Stomach smooth muscle (tissue), 2 donors: ENCODE measurements at regions not wholly inside any gene's neighbourhood (a gene's known extent, or its start where the extent isn't known, plus 50 kb on each side); places are given as distances from the start of the nearest gene placed in this dataset.

Experiments
- H3K27ac ChIP-seq: one replicate; pipeline ENCODE4 v1.7.0; 2013; ENCODE audit warnings: mild to moderate bottlenecking, low read length, inconsistent platforms
- H3K27me3 ChIP-seq, 2 donors: one replicate each; pipeline ENCODE4 v1.7.0; 2013; ENCODE audit warnings: low read length in 2 of 2; ENCODE audit not compliant: insufficient read depth in 2 of 2, control insufficient read depth in 1 of 2
- H3K36me3 ChIP-seq, 2 donors: one replicate each; pipeline ENCODE4 v1.7.0; 2013; ENCODE audit warnings: low read length in 2 of 2; ENCODE audit not compliant: control insufficient read depth in 2 of 2, insufficient read depth in 2 of 2
- H3K4me1 ChIP-seq: one replicate; pipeline ENCODE4 v1.7.0; 2013; ENCODE audit warnings: low read length; ENCODE audit not compliant: control insufficient read depth, insufficient read depth
- H3K4me3 ChIP-seq, 2 donors: one replicate each; pipeline ENCODE4 v1.7.0; 2013; ENCODE audit warnings: low read length in 2 of 2
- H3K9ac ChIP-seq, 2 donors: one replicate each; pipeline ENCODE4 v1.7.0; 2013; ENCODE audit warnings: low read length in 2 of 2, mild to moderate bottlenecking in 1 of 2
- H3K9me3 ChIP-seq, 2 donors: one replicate each; pipeline ENCODE4 v1.7.0; 2013; ENCODE audit warnings: low read length in 2 of 2; ENCODE audit not compliant: control insufficient read depth in 2 of 2
- donor health status: healthy.
- donor health status: Pancreatic carcinoma.

DNA sequence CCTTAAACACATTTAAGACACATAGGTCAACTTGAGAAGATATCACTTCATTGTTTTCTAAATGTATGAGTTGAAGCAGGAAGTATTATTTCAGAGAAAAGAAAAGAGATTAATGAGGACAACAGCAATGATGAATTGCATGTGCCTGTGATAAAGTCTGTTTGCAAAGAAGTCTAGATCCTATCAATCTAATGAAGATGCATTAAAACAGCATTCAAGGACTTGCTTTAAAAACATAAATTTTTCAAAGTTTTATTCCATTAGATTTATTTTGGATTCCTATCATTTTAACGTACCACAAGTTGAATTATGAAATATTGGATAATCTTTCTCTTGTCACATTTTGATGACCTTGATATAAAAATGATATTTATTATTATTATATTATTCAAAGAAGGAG lies 642.5 kb upstream of the CCDC54 start:
- Histone ChIP-seq H3K27me3 (no peaks in the 10 kb centered on the region), H3K4me3 (no peak overlapping the region), H3K9ac (no peak overlapping the region), H3K36me3 (no peaks in the 10 kb centered on the region), H3K9me3 (no peaks in the 10 kb centered on the region), H3K4me1 (no peaks in the 10 kb centered on the region), H3K27ac (no peak overlapping the region)

GRCh38 chr3:106737265-106737664 lies 640.0 kb upstream of the CCDC54 start:
- Histone ChIP-seq H3K9me3 (no peaks in the 10 kb centered on the region), H3K27ac (no peak overlapping the region), H3K4me1 (no peaks in the 10 kb centered on the region), H3K27me3 (no peaks in the 10 kb centered on the region), H3K9ac (no peak overlapping the region), H3K4me3 (no peak overlapping the region), H3K36me3 (no peaks in the 10 kb centered on the region)

GRCh38 chr3:106740116-106740515 lies 637.1 kb upstream of the CCDC54 start:
- H3K9ac ChIP-seq = no peak overlapping the region
- H3K9me3 ChIP-seq = no peaks in the 10 kb centered on the region
- no peak overlapping the region for H3K27ac ChIP-seq
- H3K36me3 ChIP-seq = no peaks in the 10 kb centered on the region
- H3K4me3 ChIP-seq = no peak overlapping the region
- H3K4me1 ChIP-seq = no peaks in the 10 kb centered on the region
- H3K27me3 ChIP-seq = no peaks in the 10 kb centered on the region

- Histone ChIP-seq H3K36me3 (no peaks in the 10 kb centered on the region), H3K27ac (no peak overlapping the region), H3K9ac (no peak overlapping the region), H3K27me3 (no peaks in the 10 kb centered on the region), H3K9me3 (no peaks in the 10 kb centered on the region), H3K4me3 (no peak overlapping the region), H3K4me1 (no peaks in the 10 kb centered on the region)
These were observed 631.7 kb upstream of the CCDC54 start for GRCh38 chr3:106745344-106746168.

DNA sequence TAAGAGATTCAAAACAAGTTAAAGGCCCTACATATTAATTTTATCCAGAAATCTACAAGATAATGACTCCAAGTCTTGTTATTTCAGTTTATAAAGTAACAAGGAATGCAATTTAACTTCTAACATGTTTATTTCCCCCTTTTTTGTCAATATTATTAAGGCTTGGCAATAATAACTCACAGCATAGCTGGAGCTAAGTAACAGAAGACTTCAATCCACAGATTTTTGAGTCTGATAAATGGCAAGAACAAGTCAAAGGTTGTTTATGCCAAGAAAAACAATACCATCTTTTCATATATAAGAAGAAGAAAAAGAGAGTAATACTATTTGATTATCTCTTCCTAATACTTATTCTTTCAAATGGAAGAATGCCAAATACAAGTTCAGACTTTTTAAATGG lies 631.0 kb upstream of the CCDC54 start:
- Histone ChIP-seq H3K36me3 (no peaks in the 10 kb centered on the region), H3K4me3 (no peak overlapping the region), H3K27me3 (no peaks in the 10 kb centered on the region), H3K9ac (no peak overlapping the region), H3K4me1 (no peaks in the 10 kb centered on the region), H3K27ac (no peak overlapping the region), H3K9me3 (no peaks in the 10 kb centered on the region)

DNA sequence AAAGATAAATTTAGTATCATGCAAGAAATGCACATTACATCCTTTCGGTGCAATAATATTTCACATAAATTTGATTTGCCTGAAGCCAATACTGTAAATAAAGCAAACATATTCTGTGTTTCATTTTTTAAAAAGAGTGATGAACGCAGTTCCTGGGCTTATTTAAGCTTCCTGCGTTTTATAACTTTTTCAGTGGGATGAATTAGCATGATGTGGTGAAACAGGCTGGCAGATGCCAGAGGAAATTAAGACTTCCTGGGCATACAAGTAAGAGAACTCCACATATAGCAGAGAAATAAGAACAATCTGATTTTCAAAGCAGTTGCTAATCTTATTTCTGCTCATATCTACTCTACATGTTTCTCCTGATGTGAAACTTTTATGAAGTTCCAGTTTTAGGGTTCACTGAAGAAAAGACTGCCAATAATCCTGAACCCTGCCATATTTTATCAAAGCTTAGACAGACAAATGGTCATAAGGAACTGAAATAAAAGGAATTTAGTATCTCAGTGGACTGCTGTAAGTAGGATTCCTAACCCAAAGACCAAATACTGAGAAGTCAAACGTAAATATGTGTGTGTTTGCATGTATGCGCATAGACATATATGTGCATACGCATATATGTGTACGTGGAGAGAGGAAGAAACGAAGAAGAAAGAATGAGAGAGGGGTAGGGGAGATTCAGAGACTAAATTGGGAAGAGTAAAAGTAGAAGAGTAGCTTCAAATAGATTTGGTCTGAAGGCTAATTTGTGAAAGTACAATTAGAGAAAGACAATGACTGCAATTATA lies 628.6 kb upstream of the CCDC54 start:
- Histone ChIP-seq H3K27ac (no peak overlapping the region), H3K4me3 (no peak overlapping the region), H3K9me3 (no peaks in the 10 kb centered on the region), H3K4me1 (no peaks in the 10 kb centered on the region), H3K36me3 (no peaks in the 10 kb centered on the region), H3K9ac (no peak overlapping the region), H3K27me3 (no peaks in the 10 kb centered on the region)

- Histone ChIP-seq H3K9me3 (no peaks in the 10 kb centered on the region), H3K36me3 (no peaks in the 10 kb centered on the region), H3K9ac (no peak overlapping the region), H3K27ac (no peak overlapping the region), H3K27me3 (no peaks in the 10 kb centered on the region), H3K4me3 (no peak overlapping the region), H3K4me1 (no peaks in the 10 kb centered on the region)
These were observed 627.1 kb upstream of the CCDC54 start for GRCh38 chr3:106750092-106750491.

GRCh38 chr3:106755336-106755735 lies 621.9 kb upstream of the CCDC54 start:
- no peaks in the 10 kb centered on the region for H3K36me3 ChIP-seq
- no peak overlapping the region for H3K4me3 ChIP-seq
- no peaks in the 10 kb centered on the region for H3K9me3 ChIP-seq
- H3K9ac ChIP-seq = no peak overlapping the region
- no peak overlapping the region for H3K27ac ChIP-seq
- H3K4me1 ChIP-seq = no peaks in the 10 kb centered on the region
- no peaks in the 10 kb centered on the region for H3K27me3 ChIP-seq

DNA sequence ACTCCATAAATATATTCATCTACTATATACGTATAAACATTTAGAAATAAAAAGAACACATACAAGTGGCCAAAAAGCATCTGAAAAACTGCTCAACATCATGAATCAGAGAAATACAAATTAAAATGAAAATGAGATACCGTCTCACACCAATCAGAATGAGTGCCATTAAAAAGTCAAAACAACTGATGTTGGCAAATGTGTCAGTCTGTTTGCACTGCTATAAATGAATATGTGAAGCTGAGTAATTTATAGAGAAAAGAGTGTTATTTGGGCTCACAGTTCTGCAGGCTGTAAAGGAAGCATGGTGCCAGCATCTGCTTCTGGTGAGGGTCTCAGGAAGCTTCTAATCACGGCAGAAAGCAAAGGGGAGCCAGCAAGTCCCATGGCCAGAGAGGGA lies 620.3 kb upstream of the CCDC54 start:
- Histone ChIP-seq H3K27ac (no peak overlapping the region), H3K27me3 (no peaks in the 10 kb centered on the region), H3K4me3 (no peak overlapping the region), H3K9me3 (no peaks in the 10 kb centered on the region), H3K36me3 (no peaks in the 10 kb centered on the region), H3K9ac (no peak overlapping the region), H3K4me1 (no peaks in the 10 kb centered on the region)

DNA sequence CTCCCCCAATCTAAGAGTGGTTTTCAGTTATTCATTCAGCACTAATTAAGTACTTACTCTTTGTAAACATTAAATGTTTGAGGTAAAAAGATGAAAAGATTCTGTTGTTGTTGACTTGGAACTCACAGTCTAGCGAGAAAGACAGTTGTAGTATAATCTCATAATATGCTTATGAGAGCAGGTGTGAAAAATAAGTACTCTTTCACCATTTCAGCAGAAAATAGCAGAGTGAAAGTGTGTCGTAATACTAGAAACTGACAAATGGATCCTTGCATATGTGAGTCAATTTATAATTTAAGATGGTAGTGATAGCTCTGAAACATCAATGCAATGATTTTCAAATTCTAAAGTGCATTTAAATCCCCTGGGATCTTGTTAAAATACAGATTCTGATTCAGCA lies 618.8 kb upstream of the CCDC54 start:
- no peaks in the 10 kb centered on the region for H3K4me1 ChIP-seq
- no peak overlapping the region for H3K9ac ChIP-seq
- H3K27ac ChIP-seq = no peak overlapping the region

DNA sequence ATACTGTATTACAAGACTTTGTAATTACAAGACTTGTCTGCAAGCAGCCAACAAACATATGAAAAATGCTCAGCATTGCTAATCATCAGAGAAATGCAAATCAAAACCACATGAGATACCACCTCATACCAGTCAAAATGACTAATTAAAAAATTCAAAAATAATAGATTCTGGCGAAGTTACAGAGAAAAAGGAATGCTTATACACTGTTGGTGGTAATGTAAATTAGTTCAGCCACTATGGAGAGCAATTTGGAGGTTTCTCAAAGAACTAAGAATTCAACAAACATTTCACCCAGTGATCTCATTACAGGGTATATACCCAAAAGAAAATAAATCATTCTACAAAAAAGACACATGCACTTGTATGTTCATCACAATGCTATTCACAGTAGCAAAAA lies 617.5 kb upstream of the CCDC54 start:
- H3K27me3 ChIP-seq = no peaks in the 10 kb centered on the region
- H3K9ac ChIP-seq = no peak overlapping the region
- H3K27ac ChIP-seq = no peak overlapping the region
- no peaks in the 10 kb centered on the region for H3K4me1 ChIP-seq
- no peak overlapping the region for H3K4me3 ChIP-seq
- no peaks in the 10 kb centered on the region for H3K36me3 ChIP-seq
- H3K9me3 ChIP-seq = no peaks in the 10 kb centered on the region

More for the DNA sequence above, 618.8 kb upstream of the CCDC54 start:
- Histone ChIP-seq H3K4me3 (no peak overlapping the region), H3K9me3 (no peaks in the 10 kb centered on the region), H3K36me3 (no peaks in the 10 kb centered on the region), H3K27me3 (no peaks in the 10 kb centered on the region)
